IMR-90 (cell line): ENCODE measurements at regions not wholly inside any gene's neighbourhood (a gene's known extent, or its start where the extent isn't known, plus 50 kb on each side); places are given as distances from the start of the nearest gene placed in this dataset.

ENCODE experiments used
- ATAC-seq: fragments of 200-7000 bp; cut with Tn5 transposase; 2 replicates; pipeline ENCODE4 v1.9.1; 2020; ENCODE audit warnings: low read depth, mild to moderate bottlenecking, moderate library complexity
- BruUV-seq: library from RNA; stranded (reverse); fragments of 400-500 nt; replicated peaks from 2 replicates; lab custom pipeline; 2021; lab: Mats Ljungman, UMichigan
- CTCF ChIA-PET: fragments of 300-600 bp; formaldehyde crosslinking; extraction: SDS; loops from one replicate; lab custom pipeline; 2021; ENCODE audit warnings: antibody characterized with exemption; lab: Yijun Ruan, JAX
- POLR2A ChIA-PET: fragments of 300-600 bp; sonication (Branson Sonifier 250); formaldehyde crosslinking; loops from one replicate; lab custom pipeline; 2022; ENCODE audit warnings: antibody characterized with exemption; ENCODE audit not compliant: unreplicated experiment; lab: Charles Lee
- DNase-seq: peaks from one replicate; pipeline ENCODE4 v3.0.0; 2013
- H2AFZ ChIP-seq: replicated peaks from 2 replicates; pipeline ENCODE3; 2013; ENCODE audit warnings: low read length, mild to moderate bottlenecking; ENCODE audit not compliant: poor library complexity
- H2AK5ac ChIP-seq: 2 replicates; pipeline ENCODE4 v1.6.1; 2013; ENCODE audit warnings: low read depth, low read length, inconsistent platforms
- H2AK9ac ChIP-seq: replicated peaks from 2 replicates; pipeline ENCODE3; 2013; ENCODE audit warnings: mild to moderate bottlenecking, low read depth, low read length, moderate library complexity; ENCODE audit not compliant: poor library complexity
- H2BK120ac ChIP-seq: 2 replicates; pipeline ENCODE4 v1.6.1; 2013; ENCODE audit warnings: low read depth, low read length, inconsistent platforms
- H2BK15ac ChIP-seq: 3 replicates; pipeline ENCODE4 v1.6.1; 2013; ENCODE audit warnings: low read depth, low read length, inconsistent platforms
- H2BK20ac ChIP-seq: 2 replicates; pipeline ENCODE4 v1.6.1; 2013; ENCODE audit warnings: low read depth, mild to moderate bottlenecking, inconsistent platforms, low read length, moderate library complexity
- H2BK5ac ChIP-seq: 2 replicates; pipeline ENCODE4 v1.6.1; 2013; ENCODE audit warnings: mild to moderate bottlenecking, low read depth, low read length, inconsistent platforms; ENCODE audit not compliant: poor library complexity, severe bottlenecking
- H3K14ac ChIP-seq: replicated peaks from 2 replicates; pipeline ENCODE4 v1.6.1; 2013; ENCODE audit warnings: low read depth, low read length, inconsistent platforms
- H3K18ac ChIP-seq: 2 replicates; pipeline ENCODE4 v1.6.1; 2013; ENCODE audit warnings: low read depth, low read length, control low read depth
- H3K23ac ChIP-seq: 2 replicates; pipeline ENCODE4 v1.6.1; 2013; ENCODE audit warnings: low read depth, low read length, inconsistent platforms
- H3K27ac ChIP-seq: 2 replicates; pipeline ENCODE4 v1.5.1; 2013; ENCODE audit warnings: mild to moderate bottlenecking, control low read depth, low read length; ENCODE audit not compliant: insufficient read depth
- H3K27me3 ChIP-seq: 2 replicates; pipeline ENCODE4 v1.6.1; 2013; ENCODE audit warnings: low read length; ENCODE audit not compliant: control insufficient read depth, insufficient read depth
- H3K36me3 ChIP-seq: 2 replicates; pipeline ENCODE4 v1.6.1; 2013; ENCODE audit warnings: low read length, mixed read lengths; ENCODE audit not compliant: control insufficient read depth, insufficient read depth
- H3K4ac ChIP-seq: 2 replicates; pipeline ENCODE4 v1.6.1; 2013; ENCODE audit warnings: low read depth, low read length, inconsistent platforms
- H3K4me1 ChIP-seq: 2 replicates; pipeline ENCODE4 v1.6.1; 2013; ENCODE audit warnings: low read length, mixed read lengths; ENCODE audit not compliant: control insufficient read depth, insufficient read depth
- H3K4me2 ChIP-seq: 2 replicates; pipeline ENCODE4 v1.6.1; 2013; ENCODE audit warnings: low read depth, mild to moderate bottlenecking, control low read depth, low read length, moderate library complexity
- H3K4me3 ChIP-seq: 2 replicates; pipeline ENCODE4 v1.5.1; 2013; ENCODE audit warnings: low read depth, mild to moderate bottlenecking, control low read depth, low read length, moderate library complexity; ENCODE audit not compliant: insufficient read depth
- H3K56ac ChIP-seq: 2 replicates; pipeline ENCODE4 v1.6.1; 2013; ENCODE audit warnings: low read length, inconsistent platforms; ENCODE audit not compliant: insufficient read depth; ENCODE audit errors: extremely low read depth
- H3K79me1 ChIP-seq, 2 experiments: 2 replicates each; pipeline ENCODE4 v1.6.1; 2013; ENCODE audit warnings: low read length in 2 of 2, inconsistent platforms in 1 of 2, low read depth in 1 of 2
- H3K9ac ChIP-seq: 2 replicates; pipeline ENCODE4 v1.6.1; 2013; ENCODE audit warnings: low read depth, low read length, control low read depth
- H3K9me1 ChIP-seq: 2 replicates; pipeline ENCODE4 v1.6.1; 2013; ENCODE audit warnings: low read length, inconsistent platforms; ENCODE audit not compliant: insufficient read depth
- H3K9me3 ChIP-seq: 2 replicates; pipeline ENCODE4 v1.6.1; 2013; ENCODE audit warnings: low read length; ENCODE audit not compliant: control insufficient read depth, insufficient read depth
- H4K20me1 ChIP-seq: 2 replicates; pipeline ENCODE4 v1.6.1; 2013; ENCODE audit warnings: low read length, inconsistent platforms; ENCODE audit not compliant: insufficient read depth
- H4K5ac ChIP-seq: 2 replicates; pipeline ENCODE4 v1.6.1; 2013; ENCODE audit warnings: mild to moderate bottlenecking, low read depth, low read length, control low read depth
- H4K8ac ChIP-seq, 2 experiments: 2 replicates each; pipeline ENCODE4 v1.6.1; 2013; ENCODE audit warnings: low read depth in 2 of 2, low read length in 2 of 2, control low read depth in 1 of 2, inconsistent platforms in 1 of 2
- H4K91ac ChIP-seq: 2 replicates; pipeline ENCODE4 v1.6.1; 2013; ENCODE audit warnings: low read depth, low read length, inconsistent platforms; ENCODE audit not compliant: insufficient read depth
- BHLHE40 ChIP-seq: fragments of 150-350 bp; IDR thresholded peaks from 2 replicates; pipeline ENCODE4 v1.6.1; 2016; ENCODE audit warnings: mild to moderate bottlenecking, low read depth, low read length
- CEBPB ChIP-seq: IDR thresholded peaks from 2 replicates; pipeline ENCODE4 v1.6.1; 2012; ENCODE audit warnings: low read depth, low read length, improper control_type of control experiment
- CHD1 ChIP-seq: IDR thresholded peaks from 2 replicates; pipeline ENCODE4 v1.6.1; 2012; ENCODE audit warnings: low read depth, low read length, improper control_type of control experiment
- ELK1 ChIP-seq: fragments of 150-350 bp; IDR thresholded peaks from 2 replicates; pipeline ENCODE4 v1.6.1; 2016; ENCODE audit warnings: low read depth, mild to moderate bottlenecking, low read length, moderate library complexity, borderline replicate concordance
- FOS ChIP-seq: fragments of 150-350 bp; IDR thresholded peaks from 2 replicates; pipeline ENCODE4 v1.6.1; 2016; ENCODE audit warnings: low read depth, low read length
- MAFK ChIP-seq: IDR thresholded peaks from 2 replicates; pipeline ENCODE4 v1.6.1; 2012; ENCODE audit warnings: low read depth, low read length, improper control_type of control experiment
- MAZ ChIP-seq: IDR thresholded peaks from 2 replicates; pipeline ENCODE4 v1.6.1; 2012; ENCODE audit warnings: low read depth, mild to moderate bottlenecking, low read length, improper control_type of control experiment, moderate library complexity, borderline replicate concordance
- MXI1 ChIP-seq: IDR thresholded peaks from 2 replicates; pipeline ENCODE4 v1.6.1; 2012; ENCODE audit warnings: low read depth, mild to moderate bottlenecking, low read length, moderate library complexity, borderline replicate concordance
- NFE2L2 ChIP-seq: fragments of 150-350 bp; IDR thresholded peaks from 2 replicates; pipeline ENCODE4 v1.6.1; 2016; ENCODE audit warnings: low read depth, mild to moderate bottlenecking, low read length
- POLR2A ChIP-seq: IDR thresholded peaks from 2 replicates; pipeline ENCODE4 v1.6.1; 2012; ENCODE audit warnings: mild to moderate bottlenecking, low read depth, low read length
- RAD21 ChIP-seq: IDR thresholded peaks from 2 replicates; pipeline ENCODE4 v1.6.1; 2012; ENCODE audit warnings: low read length, improper control_type of control experiment
- RCOR1 ChIP-seq: IDR thresholded peaks from 2 replicates; pipeline ENCODE4 v1.6.1; 2012; ENCODE audit warnings: mild to moderate bottlenecking, low read length, improper control_type of control experiment; ENCODE audit not compliant: insufficient replicate concordance
- RFX5 ChIP-seq: IDR thresholded peaks from 2 replicates; pipeline ENCODE4 v1.8.0; 2012; ENCODE audit warnings: low read depth, mild to moderate bottlenecking, low read length, moderate library complexity
- SMC3 ChIP-seq: fragments of 150-350 bp; IDR thresholded peaks from 2 replicates; pipeline ENCODE4 v1.6.1; 2016; ENCODE audit warnings: low read depth, mild to moderate bottlenecking, antibody characterized with exemption, low read length, moderate library complexity
- USF2 ChIP-seq: fragments of 150-350 bp; IDR thresholded peaks from 2 replicates; pipeline ENCODE4 v1.6.1; 2017; ENCODE audit warnings: mild to moderate bottlenecking, antibody characterized with exemption, low read length, low read depth
- WGBS, 2 experiments: methylation state at CpG; one replicate each; pipeline versions ENCODE4 v1.1.5 to v1.1.7; 2013; ENCODE audit warnings: missing lambda C conversion rate in 2 of 2; ENCODE audit not compliant: insufficient read length in 1 of 2; ENCODE audit errors: extremely low coverage in 2 of 2; 5-methylcytosine and 5-hydroxymethylcytosine counted together
- dilution Hi-C: fragments of 300-500 bp; cut with HindIII; formaldehyde crosslinking; loops from one replicate; pipeline ENCODE4 v1.14.3; 2018; ENCODE audit warnings: low sequenced_read_pairs; ENCODE audit not compliant: unreplicated experiment
- in situ Hi-C: fragments of 300-500 bp; cut with MboI; formaldehyde crosslinking; loops from 3 replicates; pipeline ENCODE4 v1.14.3; 2019; ENCODE audit warnings: low sequenced_read_pairs, inconsistent platforms, mixed read lengths
- intact Hi-C: fragments of 100-400 bp; cut with micrococcal nuclease; formaldehyde crosslinking; loops from 2 replicates; pipeline ENCODE4 v1.10.0; 2022
- TF ChIP-seq, protein P1 (sequence below): conservative IDR thresholded peaks from 2 replicates; pipeline ENCODE4 v1.5.1; 2012; ENCODE audit warnings: mild to moderate bottlenecking, low read depth, low read length, improper control_type of control experiment

DNA sequence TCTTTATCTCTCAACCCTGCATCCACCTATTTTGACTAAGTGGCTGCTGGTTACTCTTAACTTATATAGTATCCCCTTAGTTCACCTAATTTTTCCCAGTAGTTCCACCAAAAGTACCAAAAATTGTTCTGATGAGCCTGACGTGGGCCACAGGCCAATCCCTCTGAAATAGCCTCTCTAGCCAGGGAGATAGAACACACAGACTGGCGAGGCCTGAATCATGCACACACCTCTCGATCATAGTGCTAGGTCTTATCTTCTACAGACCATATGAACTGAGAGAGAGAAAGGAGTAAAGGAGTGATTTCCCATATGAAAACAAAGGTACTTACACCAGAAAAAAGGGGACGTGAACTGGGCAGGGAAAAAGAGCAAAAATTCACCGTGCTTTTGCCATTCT, 72.5 kb upstream of the ADAMTS9 start:
- Histone ChIP-seq H3K27me3 (no peaks in the 10 kb centered on the region), H3K79me1 (no peaks in the 10 kb centered on the region), H3K9me1 (no peaks in the 10 kb centered on the region), H3K9me3 (no peaks in the 10 kb centered on the region), H3K4ac (no peak overlapping the region), H3K18ac (no peak overlapping the region), H3K56ac (no peak overlapping the region), H3K14ac (no peak overlapping the region), H2BK20ac (no peak overlapping the region), H2BK5ac (no peak overlapping the region), H4K20me1 (no peaks in the 10 kb centered on the region), H2AFZ (no peak overlapping the region), H2AK5ac (no peak overlapping the region), H2BK15ac (no peak overlapping the region), H4K8ac (no peak overlapping the region), H3K4me3 (no peak overlapping the region), H3K36me3 (no peaks in the 10 kb centered on the region), H2AK9ac (no peak overlapping the region), H2BK120ac (no peak overlapping the region), H3K4me2 (no peak overlapping the region), H3K4me1 (no peaks in the 10 kb centered on the region), H4K91ac (no peak overlapping the region), H3K23ac (no peak overlapping the region), H3K9ac (no peak overlapping the region), H4K5ac (no peak overlapping the region), H3K27ac (no peak overlapping the region)
- ChIA-PET CTCF (interaction anchor here (0.5 kb wide), 1 partner anchor 1584 kb away, joined by 3 read pairs; no protein-coding TSS in a partner anchor), POLR2A (no interaction called here)
- no peak for TF ChIP-seq MAZ
- TF ChIP-seq ELK1 = no peak
- no peak for TF ChIP-seq FOS
- no peak for TF ChIP-seq USF2
- TF ChIP-seq RCOR1 = no peak
- no peak for TF ChIP-seq SMC3
- no peak for TF ChIP-seq RFX5
- no peak for TF ChIP-seq POLR2A
- TF ChIP-seq NFE2L2 = no peak
- no peak for TF ChIP-seq MXI1
- TF ChIP-seq CEBPB = no peak
- TF ChIP-seq RAD21 = no peak
- TF ChIP-seq, protein P1, sequence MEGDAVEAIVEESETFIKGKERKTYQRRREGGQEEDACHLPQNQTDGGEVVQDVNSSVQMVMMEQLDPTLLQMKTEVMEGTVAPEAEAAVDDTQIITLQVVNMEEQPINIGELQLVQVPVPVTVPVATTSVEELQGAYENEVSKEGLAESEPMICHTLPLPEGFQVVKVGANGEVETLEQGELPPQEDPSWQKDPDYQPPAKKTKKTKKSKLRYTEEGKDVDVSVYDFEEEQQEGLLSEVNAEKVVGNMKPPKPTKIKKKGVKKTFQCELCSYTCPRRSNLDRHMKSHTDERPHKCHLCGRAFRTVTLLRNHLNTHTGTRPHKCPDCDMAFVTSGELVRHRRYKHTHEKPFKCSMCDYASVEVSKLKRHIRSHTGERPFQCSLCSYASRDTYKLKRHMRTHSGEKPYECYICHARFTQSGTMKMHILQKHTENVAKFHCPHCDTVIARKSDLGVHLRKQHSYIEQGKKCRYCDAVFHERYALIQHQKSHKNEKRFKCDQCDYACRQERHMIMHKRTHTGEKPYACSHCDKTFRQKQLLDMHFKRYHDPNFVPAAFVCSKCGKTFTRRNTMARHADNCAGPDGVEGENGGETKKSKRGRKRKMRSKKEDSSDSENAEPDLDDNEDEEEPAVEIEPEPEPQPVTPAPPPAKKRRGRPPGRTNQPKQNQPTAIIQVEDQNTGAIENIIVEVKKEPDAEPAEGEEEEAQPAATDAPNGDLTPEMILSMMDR = no peak
- no peak for TF ChIP-seq BHLHE40
- no peak for TF ChIP-seq CHD1
- TF ChIP-seq MAFK = no peak
- no peak for ATAC-seq
- no peak for DNase-seq
- WGBS, 2 experiments = no CpG with 5 or more reads among the region's 5 CpGs
- no TSS peak for BruUV-seq
- in situ Hi-C loops = no loop called here
- dilution Hi-C loops = no loop called here
- intact Hi-C loops = no loop called here
